ENCODE measurements at regions not wholly inside any gene's neighbourhood (a gene's known extent, or its start where the extent isn't known, plus 50 kb on each side); places are given as distances from the start of the nearest gene placed in this dataset.

DNA sequence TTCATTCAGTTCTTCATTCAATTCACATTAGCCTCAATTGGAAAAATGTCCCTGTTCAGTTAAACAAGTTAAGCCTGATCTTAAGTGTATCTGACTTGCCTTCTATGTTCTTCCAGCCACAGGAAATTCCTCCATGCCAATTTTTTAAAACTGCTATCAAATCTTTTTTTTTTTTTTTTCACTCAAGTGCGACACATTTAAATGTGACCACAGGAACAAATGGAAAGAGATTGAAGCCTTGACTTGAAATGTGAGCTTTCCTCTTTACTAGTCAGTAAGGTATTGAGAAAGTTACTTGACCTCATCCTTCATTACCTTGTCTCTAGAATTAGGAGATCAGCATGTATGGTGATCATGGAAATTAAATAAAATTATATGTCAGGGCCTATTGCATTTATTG is 165.1 kb downstream of the SLIT2 start:
- Mint-ChIP-seq H3K9me3 (no peaks in the 10 kb centered on the region), H3K36me3 (ENCODE audit: low read depth) (no peaks in the 10 kb centered on the region), H3K27ac (no peak overlapping the region), H3K4me3 (no peak overlapping the region), H3K27me3 (ENCODE audit: insufficient read depth, low read depth, poor library complexity) (peaks cover 1% of the 10 kb centered on the region), H3K4me1 (peaks cover 10% of the 10 kb centered on the region)
- Histone ChIP-seq H3F3A (replicated peaks; ENCODE audit: low read depth) (no peaks in the 10 kb centered on the region), H3K9me2 (ENCODE audit: insufficient read depth) (no peaks in the 10 kb centered on the region), H3K4me3 (no peak overlapping the region), H3K4me1 (ENCODE audit: insufficient read depth) (no peaks in the 10 kb centered on the region), H3K79me2 (replicated peaks; ENCODE audit: insufficient read depth) (no peaks in the 10 kb centered on the region), H3K27ac (ENCODE audit: low read depth) (no peak overlapping the region), H3K36me3 (ENCODE audit: insufficient read depth) (no peaks in the 10 kb centered on the region), H3K4me2 (no peak overlapping the region), H2AFZ (no peak overlapping the region), H3K27me3 (ENCODE audit: insufficient read depth) (no peaks in the 10 kb centered on the region), H4K20me1 (replicated peaks; ENCODE audit: insufficient read depth) (no peaks in the 10 kb centered on the region)
- DNase-seq (ENCODE audit: low spot score) (no peak), ATAC-seq (no peak)
- no peak for TF ChIP-seq STAT1 (IDR thresholded peaks at IDR 0.05; ENCODE audit: unreplicated experiment)
- TF ChIP-seq, protein P1, sequence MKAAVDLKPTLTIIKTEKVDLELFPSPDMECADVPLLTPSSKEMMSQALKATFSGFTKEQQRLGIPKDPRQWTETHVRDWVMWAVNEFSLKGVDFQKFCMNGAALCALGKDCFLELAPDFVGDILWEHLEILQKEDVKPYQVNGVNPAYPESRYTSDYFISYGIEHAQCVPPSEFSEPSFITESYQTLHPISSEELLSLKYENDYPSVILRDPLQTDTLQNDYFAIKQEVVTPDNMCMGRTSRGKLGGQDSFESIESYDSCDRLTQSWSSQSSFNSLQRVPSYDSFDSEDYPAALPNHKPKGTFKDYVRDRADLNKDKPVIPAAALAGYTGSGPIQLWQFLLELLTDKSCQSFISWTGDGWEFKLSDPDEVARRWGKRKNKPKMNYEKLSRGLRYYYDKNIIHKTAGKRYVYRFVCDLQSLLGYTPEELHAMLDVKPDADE (IDR thresholded peaks at IDR 0.05): no peak
- TF ChIP-seq, protein P2, sequence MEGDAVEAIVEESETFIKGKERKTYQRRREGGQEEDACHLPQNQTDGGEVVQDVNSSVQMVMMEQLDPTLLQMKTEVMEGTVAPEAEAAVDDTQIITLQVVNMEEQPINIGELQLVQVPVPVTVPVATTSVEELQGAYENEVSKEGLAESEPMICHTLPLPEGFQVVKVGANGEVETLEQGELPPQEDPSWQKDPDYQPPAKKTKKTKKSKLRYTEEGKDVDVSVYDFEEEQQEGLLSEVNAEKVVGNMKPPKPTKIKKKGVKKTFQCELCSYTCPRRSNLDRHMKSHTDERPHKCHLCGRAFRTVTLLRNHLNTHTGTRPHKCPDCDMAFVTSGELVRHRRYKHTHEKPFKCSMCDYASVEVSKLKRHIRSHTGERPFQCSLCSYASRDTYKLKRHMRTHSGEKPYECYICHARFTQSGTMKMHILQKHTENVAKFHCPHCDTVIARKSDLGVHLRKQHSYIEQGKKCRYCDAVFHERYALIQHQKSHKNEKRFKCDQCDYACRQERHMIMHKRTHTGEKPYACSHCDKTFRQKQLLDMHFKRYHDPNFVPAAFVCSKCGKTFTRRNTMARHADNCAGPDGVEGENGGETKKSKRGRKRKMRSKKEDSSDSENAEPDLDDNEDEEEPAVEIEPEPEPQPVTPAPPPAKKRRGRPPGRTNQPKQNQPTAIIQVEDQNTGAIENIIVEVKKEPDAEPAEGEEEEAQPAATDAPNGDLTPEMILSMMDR (conservative IDR thresholded peaks at IDR 0.05; ENCODE audit: low read depth in 2 of 2): no peak
- no peak for TF ChIP-seq EZH2 (IDR thresholded peaks at IDR 0.05; ENCODE audit: low read depth, unreplicated experiment)
- TF ChIP-seq POLR2AphosphoS5 (IDR thresholded peaks at IDR 0.05; ENCODE audit: low read depth): no peak
- TF ChIP-seq ZNF331 (CRISPR knock-in tag; IDR thresholded peaks at IDR 0.05; ENCODE audit: low read depth): no peak
- TF ChIP-seq, protein P3, sequence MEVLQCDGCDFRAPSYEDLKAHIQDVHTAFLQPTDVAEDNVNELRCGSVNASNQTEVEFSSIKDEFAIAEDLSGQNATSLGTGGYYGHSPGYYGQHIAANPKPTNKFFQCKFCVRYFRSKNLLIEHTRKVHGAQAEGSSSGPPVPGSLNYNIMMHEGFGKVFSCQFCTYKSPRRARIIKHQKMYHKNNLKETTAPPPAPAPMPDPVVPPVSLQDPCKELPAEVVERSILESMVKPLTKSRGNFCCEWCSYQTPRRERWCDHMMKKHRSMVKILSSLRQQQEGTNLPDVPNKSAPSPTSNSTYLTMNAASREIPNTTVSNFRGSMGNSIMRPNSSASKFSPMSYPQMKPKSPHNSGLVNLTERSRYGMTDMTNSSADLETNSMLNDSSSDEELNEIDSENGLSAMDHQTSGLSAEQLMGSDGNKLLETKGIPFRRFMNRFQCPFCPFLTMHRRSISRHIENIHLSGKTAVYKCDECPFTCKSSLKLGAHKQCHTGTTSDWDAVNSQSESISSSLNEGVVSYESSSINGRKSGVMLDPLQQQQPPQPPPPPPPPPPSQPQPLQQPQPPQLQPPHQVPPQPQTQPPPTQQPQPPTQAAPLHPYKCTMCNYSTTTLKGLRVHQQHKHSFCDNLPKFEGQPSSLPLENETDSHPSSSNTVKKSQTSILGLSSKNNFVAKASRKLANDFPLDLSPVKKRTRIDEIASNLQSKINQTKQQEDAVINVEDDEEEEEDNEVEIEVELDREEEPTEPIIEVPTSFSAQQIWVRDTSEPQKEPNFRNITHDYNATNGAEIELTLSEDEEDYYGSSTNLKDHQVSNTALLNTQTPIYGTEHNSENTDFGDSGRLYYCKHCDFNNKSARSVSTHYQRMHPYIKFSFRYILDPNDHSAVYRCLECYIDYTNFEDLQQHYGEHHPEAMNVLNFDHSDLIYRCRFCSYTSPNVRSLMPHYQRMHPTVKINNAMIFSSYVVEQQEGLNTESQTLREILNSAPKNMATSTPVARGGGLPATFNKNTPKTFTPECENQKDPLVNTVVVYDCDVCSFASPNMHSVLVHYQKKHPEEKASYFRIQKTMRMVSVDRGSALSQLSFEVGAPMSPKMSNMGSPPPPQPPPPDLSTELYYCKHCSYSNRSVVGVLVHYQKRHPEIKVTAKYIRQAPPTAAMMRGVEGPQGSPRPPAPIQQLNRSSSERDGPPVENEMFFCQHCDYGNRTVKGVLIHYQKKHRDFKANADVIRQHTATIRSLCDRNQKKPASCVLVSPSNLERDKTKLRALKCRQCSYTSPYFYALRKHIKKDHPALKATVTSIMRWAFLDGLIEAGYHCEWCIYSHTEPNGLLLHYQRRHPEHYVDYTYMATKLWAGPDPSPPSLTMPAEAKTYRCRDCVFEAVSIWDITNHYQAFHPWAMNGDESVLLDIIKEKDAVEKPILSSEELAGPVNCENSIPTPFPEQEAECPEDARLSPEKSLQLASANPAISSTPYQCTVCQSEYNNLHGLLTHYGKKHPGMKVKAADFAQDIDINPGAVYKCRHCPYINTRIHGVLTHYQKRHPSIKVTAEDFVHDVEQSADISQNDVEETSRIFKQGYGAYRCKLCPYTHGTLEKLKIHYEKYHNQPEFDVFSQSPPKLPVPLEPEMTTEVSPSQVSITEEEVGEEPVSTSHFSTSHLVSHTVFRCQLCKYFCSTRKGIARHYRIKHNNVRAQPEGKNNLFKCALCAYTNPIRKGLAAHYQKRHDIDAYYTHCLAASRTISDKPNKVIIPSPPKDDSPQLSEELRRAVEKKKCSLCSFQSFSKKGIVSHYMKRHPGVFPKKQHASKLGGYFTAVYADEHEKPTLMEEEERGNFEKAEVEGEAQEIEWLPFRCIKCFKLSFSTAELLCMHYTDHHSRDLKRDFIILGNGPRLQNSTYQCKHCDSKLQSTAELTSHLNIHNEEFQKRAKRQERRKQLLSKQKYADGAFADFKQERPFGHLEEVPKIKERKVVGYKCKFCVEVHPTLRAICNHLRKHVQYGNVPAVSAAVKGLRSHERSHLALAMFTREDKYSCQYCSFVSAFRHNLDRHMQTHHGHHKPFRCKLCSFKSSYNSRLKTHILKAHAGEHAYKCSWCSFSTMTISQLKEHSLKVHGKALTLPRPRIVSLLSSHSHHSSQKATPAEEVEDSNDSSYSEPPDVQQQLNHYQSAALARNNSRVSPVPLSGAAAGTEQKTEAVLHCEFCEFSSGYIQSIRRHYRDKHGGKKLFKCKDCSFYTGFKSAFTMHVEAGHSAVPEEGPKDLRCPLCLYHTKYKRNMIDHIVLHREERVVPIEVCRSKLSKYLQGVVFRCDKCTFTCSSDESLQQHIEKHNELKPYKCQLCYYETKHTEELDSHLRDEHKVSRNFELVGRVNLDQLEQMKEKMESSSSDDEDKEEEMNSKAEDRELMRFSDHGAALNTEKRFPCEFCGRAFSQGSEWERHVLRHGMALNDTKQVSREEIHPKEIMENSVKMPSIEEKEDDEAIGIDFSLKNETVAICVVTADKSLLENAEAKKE (CRISPR knock-in tag; IDR thresholded peaks at IDR 0.05): no peak
- no peak for TF ChIP-seq CREB1 (CRISPR knock-in tag; IDR thresholded peaks at IDR 0.05; ENCODE audit: low read depth)
- TF ChIP-seq NANOG (IDR thresholded peaks at IDR 0.05; ENCODE audit: borderline replicate concordance): no peak
- no peak for TF ChIP-seq EZH2phosphoT487 (IDR thresholded peaks at IDR 0.05; ENCODE audit: unreplicated experiment)
- no peak for TF ChIP-seq JUNB (IDR thresholded peaks at IDR 0.05; ENCODE audit: unreplicated experiment)
- TF ChIP-seq ZNF114 (CRISPR knock-in tag; IDR thresholded peaks at IDR 0.05): no peak
- TF ChIP-seq, protein P4, sequence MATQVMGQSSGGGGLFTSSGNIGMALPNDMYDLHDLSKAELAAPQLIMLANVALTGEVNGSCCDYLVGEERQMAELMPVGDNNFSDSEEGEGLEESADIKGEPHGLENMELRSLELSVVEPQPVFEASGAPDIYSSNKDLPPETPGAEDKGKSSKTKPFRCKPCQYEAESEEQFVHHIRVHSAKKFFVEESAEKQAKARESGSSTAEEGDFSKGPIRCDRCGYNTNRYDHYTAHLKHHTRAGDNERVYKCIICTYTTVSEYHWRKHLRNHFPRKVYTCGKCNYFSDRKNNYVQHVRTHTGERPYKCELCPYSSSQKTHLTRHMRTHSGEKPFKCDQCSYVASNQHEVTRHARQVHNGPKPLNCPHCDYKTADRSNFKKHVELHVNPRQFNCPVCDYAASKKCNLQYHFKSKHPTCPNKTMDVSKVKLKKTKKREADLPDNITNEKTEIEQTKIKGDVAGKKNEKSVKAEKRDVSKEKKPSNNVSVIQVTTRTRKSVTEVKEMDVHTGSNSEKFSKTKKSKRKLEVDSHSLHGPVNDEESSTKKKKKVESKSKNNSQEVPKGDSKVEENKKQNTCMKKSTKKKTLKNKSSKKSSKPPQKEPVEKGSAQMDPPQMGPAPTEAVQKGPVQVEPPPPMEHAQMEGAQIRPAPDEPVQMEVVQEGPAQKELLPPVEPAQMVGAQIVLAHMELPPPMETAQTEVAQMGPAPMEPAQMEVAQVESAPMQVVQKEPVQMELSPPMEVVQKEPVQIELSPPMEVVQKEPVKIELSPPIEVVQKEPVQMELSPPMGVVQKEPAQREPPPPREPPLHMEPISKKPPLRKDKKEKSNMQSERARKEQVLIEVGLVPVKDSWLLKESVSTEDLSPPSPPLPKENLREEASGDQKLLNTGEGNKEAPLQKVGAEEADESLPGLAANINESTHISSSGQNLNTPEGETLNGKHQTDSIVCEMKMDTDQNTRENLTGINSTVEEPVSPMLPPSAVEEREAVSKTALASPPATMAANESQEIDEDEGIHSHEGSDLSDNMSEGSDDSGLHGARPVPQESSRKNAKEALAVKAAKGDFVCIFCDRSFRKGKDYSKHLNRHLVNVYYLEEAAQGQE (IDR thresholded peaks at IDR 0.05; ENCODE audit: unreplicated experiment): no peak

Measured in GM23338 (cell line).